NCI-H774 (cell line): ENCODE measurements at regions not wholly inside any gene's neighbourhood (a gene's known extent, or its start where the extent isn't known, plus 50 kb on each side); places are given as distances from the start of the nearest gene placed in this dataset.
"Not testable (repeated sequence)": the region's sequence is repeated elsewhere in the genome, so short reads cannot be mapped to it uniquely, and the experiment has no call there.

Experiments
- DNase-seq: peaks from one replicate; lab custom pipeline; 2025; lab: John Stamatoyannopoulos, UW

DNA sequence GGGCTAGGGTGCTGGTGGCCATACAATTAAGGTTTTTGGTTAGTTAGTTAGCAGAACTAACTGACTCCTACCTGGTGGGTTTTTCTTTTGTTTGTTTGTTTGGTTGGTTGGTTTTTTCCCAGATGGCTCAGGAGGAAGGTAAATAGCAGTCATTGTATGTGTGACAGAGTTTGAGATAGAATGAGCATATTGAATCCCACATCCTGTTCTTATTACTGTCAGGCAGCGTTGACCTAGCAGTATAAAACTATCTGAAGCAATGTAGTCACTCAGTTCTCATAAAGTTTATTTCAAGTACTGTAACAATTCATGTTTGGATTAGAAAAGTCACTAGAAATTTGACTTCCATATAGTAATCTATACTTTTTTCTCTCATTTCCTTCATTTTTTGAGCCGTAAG is 113.5 kb upstream of the NBPF19 start:
- DNase-seq: not testable (repeated sequence)

GRCh38 chr1:149364188-149364981 is 110.5 kb upstream of the NBPF19 start:
- not testable (repeated sequence) for DNase-seq

- DNase-seq: not testable (repeated sequence)
These were observed 108.4 kb upstream of the NBPF19 start for GRCh38 chr1:149366402-149366801.

GRCh38 chr1:149367472-149368044 is 107.3 kb upstream of the NBPF19 start:
- not testable (repeated sequence) for DNase-seq

DNA sequence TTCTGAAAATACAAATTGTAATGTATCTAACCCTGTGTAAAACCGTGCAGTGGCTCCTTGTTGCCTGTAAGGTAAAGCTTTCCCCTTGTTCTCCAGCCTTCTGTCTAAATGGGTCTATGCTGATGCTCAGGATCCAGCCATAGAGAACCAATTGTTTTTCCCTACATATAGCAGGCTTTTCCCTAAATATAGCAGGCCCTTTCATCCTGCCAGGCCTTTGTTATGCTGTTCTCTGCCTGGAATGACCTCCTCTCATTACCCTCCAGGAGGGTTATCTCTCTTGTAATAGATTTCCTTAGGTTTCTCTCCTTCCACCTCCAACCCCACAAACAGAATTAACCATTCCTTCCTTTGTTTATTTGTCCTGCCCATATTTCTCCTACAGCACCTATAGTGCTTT is 106.5 kb upstream of the NBPF19 start:
- not testable (repeated sequence) for DNase-seq

GRCh38 chr1:149369081-149369480 is 105.8 kb upstream of the NBPF19 start:
- not testable (repeated sequence) for DNase-seq

GRCh38 chr1:149371955-149372354 is 102.9 kb upstream of the NBPF19 start:
- not testable (repeated sequence) for DNase-seq

- not testable (repeated sequence) for DNase-seq
These were observed 96.4 kb upstream of the NBPF19 start for GRCh38 chr1:149378462-149378861.

DNA sequence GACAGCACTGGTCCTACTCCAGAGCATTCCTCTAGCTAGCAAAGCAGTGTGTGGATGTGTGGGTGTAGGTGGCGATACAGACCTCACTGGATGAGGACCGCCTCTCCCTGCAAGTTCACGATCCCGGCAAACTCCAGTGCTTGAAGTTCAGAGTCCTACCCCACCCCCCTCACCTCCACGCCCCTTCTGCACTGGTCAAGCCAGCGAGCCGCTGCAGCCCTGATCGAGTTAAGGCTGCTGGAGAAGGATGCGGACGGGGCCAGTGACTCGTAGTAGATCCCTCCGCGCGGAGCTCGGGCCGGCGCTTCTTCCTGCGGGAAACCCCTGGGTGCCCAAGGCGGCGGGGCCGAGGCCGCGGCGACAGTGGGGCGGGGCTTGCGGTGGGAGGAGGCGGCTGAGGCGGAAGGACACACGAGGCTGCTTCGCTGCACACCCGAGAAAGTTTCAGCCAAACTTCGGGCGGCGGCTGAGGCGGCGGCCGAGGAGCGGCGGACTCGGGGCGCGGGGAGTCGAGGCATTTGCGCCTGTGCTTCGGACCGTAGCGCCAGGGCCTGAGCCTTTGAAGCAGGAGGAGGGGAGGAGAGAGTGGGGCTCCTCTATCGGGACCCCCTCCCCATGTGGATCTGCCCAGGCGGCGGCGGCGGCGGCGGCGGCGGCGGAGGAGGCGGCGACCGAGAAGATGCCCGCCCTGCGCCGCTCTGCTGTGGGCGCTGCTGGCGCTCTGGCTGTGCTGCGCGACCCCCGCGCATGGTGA is 84.5 kb upstream of the NBPF19 start:
- not testable (repeated sequence) for DNase-seq

GRCh38 chr1:149390931-149391330 is 83.9 kb upstream of the NBPF19 start:
- DNase-seq: not testable (repeated sequence)

GRCh38 chr1:149395802-149396201 is 79.0 kb upstream of the NBPF19 start:
- not testable (repeated sequence) for DNase-seq

- DNase-seq: not testable (repeated sequence)
These were observed 76.3 kb upstream of the NBPF19 start for GRCh38 chr1:149398527-149398926.

DNA sequence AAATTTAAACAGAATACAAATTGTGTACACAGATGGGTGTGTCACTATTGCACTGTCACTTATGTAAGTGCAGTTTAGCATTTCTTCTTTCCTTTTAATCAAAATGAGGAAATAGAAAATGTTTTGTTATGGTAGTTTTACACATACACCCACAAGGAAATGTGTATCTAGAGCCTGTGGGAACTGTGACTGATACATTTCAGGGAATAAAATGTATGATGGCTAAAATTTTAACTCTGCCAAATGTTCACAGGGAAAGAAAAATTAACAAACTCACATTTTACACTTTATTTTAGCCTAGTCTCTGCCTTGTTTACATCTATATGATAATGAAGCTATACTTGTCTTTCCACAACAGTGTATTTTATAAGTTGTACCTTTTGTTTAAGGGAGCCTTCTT is 66.4 kb upstream of the NBPF19 start:
- not testable (repeated sequence) for DNase-seq

DNA sequence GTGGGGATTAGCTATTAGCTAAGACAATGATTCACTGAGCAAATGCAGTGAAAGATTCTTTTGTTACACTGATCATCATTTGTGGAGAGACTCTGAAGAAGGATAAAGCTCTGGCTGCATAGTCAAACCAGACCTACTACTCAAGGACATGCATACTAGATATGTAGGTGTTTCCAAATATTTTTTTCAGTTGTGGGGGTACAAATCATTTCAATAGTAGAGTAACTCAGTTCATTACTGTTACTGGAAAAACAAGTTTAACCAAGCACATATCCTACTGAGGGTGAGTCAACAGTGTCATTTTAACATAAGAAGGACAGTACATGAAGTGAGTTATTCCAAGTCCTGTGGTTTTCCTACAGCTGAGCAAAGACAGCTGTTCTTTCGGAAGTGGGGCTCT is 59.5 kb upstream of the NBPF19 start:
- not testable (repeated sequence) for DNase-seq

- DNase-seq: not testable (repeated sequence)
These were observed 56.1 kb upstream of the NBPF19 start for GRCh38 chr1:149418782-149419181.

DNA sequence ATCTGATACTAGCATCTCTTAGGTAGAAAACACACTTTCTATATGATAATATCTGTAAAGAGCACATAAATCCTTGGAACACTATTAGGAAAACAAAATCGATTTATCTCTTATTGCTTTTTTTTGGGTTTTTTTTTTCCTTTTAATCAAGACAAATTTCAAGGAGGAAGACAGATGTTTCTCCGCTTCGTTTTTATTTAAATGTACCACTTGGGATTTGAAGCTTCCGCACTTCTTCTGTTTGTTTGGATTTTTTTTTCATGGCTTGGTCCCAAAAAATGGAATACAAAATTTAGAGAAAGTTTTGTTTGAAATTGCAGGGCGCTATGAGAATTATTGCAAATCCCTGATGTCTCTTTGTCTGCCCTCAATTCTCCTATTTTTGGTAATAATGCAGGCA is 51.7 kb upstream of the NBPF19 start:
- not testable (repeated sequence) for DNase-seq
